Endothelial cell of umbilical vein (primary cell): ENCODE measurements at regions not wholly inside any gene's neighbourhood (a gene's known extent, or its start where the extent isn't known, plus 50 kb on each side); places are given as distances from the start of the nearest gene placed in this dataset.

Source experiments
- BruUV-seq: library from RNA; stranded (reverse); fragments of 400-500 nt; replicated peaks from 2 replicates; lab custom pipeline; 2021; lab: Mats Ljungman, UMichigan
- CTCF ChIA-PET: fragments of 300-600, 350-600 bp; sonication (Branson Sonifier 250); formaldehyde crosslinking; loops from one replicate; lab custom pipeline; 2021; ENCODE audit warnings: antibody characterized with exemption, inconsistent platforms; lab: Charles Lee
- POLR2A ChIA-PET: fragments of 300-600, 350-600 bp; sonication (Branson Sonifier 250); formaldehyde crosslinking; loops from one replicate; lab custom pipeline; 2021; ENCODE audit warnings: antibody characterized with exemption, inconsistent platforms; lab: Charles Lee
- DNase-seq: peaks from one replicate; pipeline ENCODE4 v3.0.0-alpha.2; 2011; ENCODE audit warnings: low read depth, low spot score
- FAIRE-seq: peaks from 2 replicates; lab custom pipeline; 2011; peaks lifted over from hg19 to GRCh38; lab: Jason Lieb, UNC
- H2AFZ ChIP-seq: 2 replicates; pipeline ENCODE4 v1.6.0; 2012; ENCODE audit warnings: low read depth, low read length, control low read depth, inconsistent platforms
- H3K27ac ChIP-seq: 2 replicates; pipeline ENCODE4 v1.5.1; 2011; ENCODE audit warnings: low read depth, mild to moderate bottlenecking, control low read depth, low read length, moderate library complexity; ENCODE audit not compliant: insufficient read depth
- H3K27me3 ChIP-seq, 2 experiments: 2 replicates each; pipeline versions ENCODE4 v1.6.0 to v1.6.1; 2011; ENCODE audit warnings: low read length in 2 of 2, mixed read lengths in 1 of 2; ENCODE audit not compliant: control insufficient read depth in 2 of 2, insufficient read depth in 2 of 2
- H3K36me3 ChIP-seq, 2 experiments: 2 replicates in 1 of 2; 3 replicates in 1 of 2; pipeline ENCODE4 v1.5.1; 2011; ENCODE audit warnings: low read length in 2 of 2, mild to moderate bottlenecking in 1 of 2, moderate library complexity in 1 of 2; ENCODE audit not compliant: control insufficient read depth in 2 of 2, insufficient read depth in 2 of 2; ENCODE audit errors: extremely low read depth in 1 of 2
- H3K4me1 ChIP-seq: 3 replicates; pipeline ENCODE4 v1.5.1; 2011; ENCODE audit warnings: mild to moderate bottlenecking, low read length; ENCODE audit not compliant: control insufficient read depth, insufficient read depth; ENCODE audit errors: extremely low read depth
- H3K4me2 ChIP-seq: 2 replicates; pipeline ENCODE4 v1.6.1; 2011; ENCODE audit warnings: low read length, control low read depth, mixed read lengths; ENCODE audit not compliant: insufficient read depth
- H3K4me3 ChIP-seq, 3 experiments: fragments of 200-600 bp in 1 of 3; sonication (generic), shearing (Covaris generic) in 1 of 3; replicated peaks in 1 of 3; 2 replicates each; pipeline ENCODE4 v1.5.1; 2011 to 2016; ENCODE audit warnings: control low read depth in 3 of 3, low read length in 3 of 3, mild to moderate bottlenecking in 2 of 3, inconsistent platforms in 1 of 3, low read depth in 1 of 3, moderate library complexity in 1 of 3; ENCODE audit not compliant: insufficient read depth in 1 of 3
- H3K79me2 ChIP-seq: 2 replicates; pipeline ENCODE4 v1.6.0; 2012; ENCODE audit warnings: low read length, inconsistent platforms; ENCODE audit not compliant: control insufficient read depth, insufficient read depth
- H3K9ac ChIP-seq: replicated peaks from 2 replicates; pipeline ENCODE3; 2011; ENCODE audit warnings: low read length, control low read depth; ENCODE audit not compliant: insufficient read depth; ENCODE audit errors: extremely low read depth
- H3K9me1 ChIP-seq: replicated peaks from 3 replicates; pipeline ENCODE4 v1.6.0; 2011; ENCODE audit warnings: mild to moderate bottlenecking, low read length; ENCODE audit not compliant: control insufficient read depth, insufficient read depth; ENCODE audit errors: extremely low read depth
- H3K9me3 ChIP-seq: replicated peaks from 2 replicates; pipeline ENCODE4 v1.5.1; 2012; ENCODE audit warnings: low read length, inconsistent platforms; ENCODE audit not compliant: control insufficient read depth, insufficient read depth
- H4K20me1 ChIP-seq: replicated peaks from 2 replicates; pipeline ENCODE3; 2011; ENCODE audit warnings: mild to moderate bottlenecking, low read length; ENCODE audit not compliant: control insufficient read depth, insufficient read depth; ENCODE audit errors: extremely low read depth
- EZH2 ChIP-seq: IDR thresholded peaks from 2 replicates; pipeline ENCODE4 v1.6.1; 2012; ENCODE audit warnings: borderline replicate concordance, low read depth, mild to moderate bottlenecking, moderate library complexity, low read length, inconsistent platforms; ENCODE audit not compliant: severe bottlenecking
- FOS ChIP-seq: IDR thresholded peaks from 2 replicates; pipeline ENCODE4 v1.6.1; 2011; ENCODE audit warnings: mild to moderate bottlenecking, low read length, moderate library complexity, borderline replicate concordance; ENCODE audit not compliant: insufficient read depth
- GATA2 ChIP-seq: IDR thresholded peaks from 2 replicates; pipeline ENCODE4 v1.7.0; 2011; ENCODE audit warnings: low read depth, mild to moderate bottlenecking, moderate library complexity, mixed read lengths, low read length; ENCODE audit not compliant: insufficient read length, insufficient read depth
- JUN ChIP-seq: IDR thresholded peaks from 2 replicates; pipeline ENCODE4 v1.6.1; 2011; ENCODE audit warnings: borderline replicate concordance, low read depth; ENCODE audit not compliant: insufficient read length, insufficient read depth
- MYC ChIP-seq: IDR thresholded peaks from one replicate; pipeline ENCODE4 v1.6.1; 2011; ENCODE audit warnings: mild to moderate bottlenecking, low read depth, low read length
- POLR2A ChIP-seq: IDR thresholded peaks from 2 replicates; pipeline ENCODE4 v1.6.1; 2012; ENCODE audit warnings: low read depth, mild to moderate bottlenecking, control low read depth, low read length
- POLR2AphosphoS5 ChIP-seq: IDR thresholded peaks from 2 replicates; pipeline ENCODE4 v1.6.1; 2012; ENCODE audit warnings: low read depth, mild to moderate bottlenecking, control low read depth, low read length, moderate library complexity; ENCODE audit not compliant: insufficient read depth
- dilution Hi-C: fragments of 300-500 bp; cut with MboI; formaldehyde crosslinking; loops from one replicate; pipeline ENCODE4 v1.15.0; 2019; ENCODE audit warnings: low sequenced_read_pairs; ENCODE audit not compliant: extremely low pct_ligation_motif_present
- intact Hi-C: fragments of 100-400 bp; cut with micrococcal nuclease; formaldehyde crosslinking; loops from one replicate; pipeline ENCODE4 v1.10.0; 2022
- TF ChIP-seq, protein P1 (sequence below): IDR thresholded peaks from 2 replicates; pipeline ENCODE4 v1.6.1; 2011; ENCODE audit not compliant: insufficient read depth, insufficient read length
- TF ChIP-seq, protein P2 (sequence below), 2 donors: IDR thresholded peaks; 1 replicate in 1 of 2; 2 replicates in 1 of 2; pipeline ENCODE4 v1.5.1; 2011; ENCODE audit warnings: low read length in 2 of 2, mild to moderate bottlenecking in 2 of 2, moderate library complexity in 2 of 2, control low read depth in 1 of 2, inconsistent platforms in 1 of 2, low read depth in 1 of 2; ENCODE audit not compliant: insufficient read depth in 1 of 2; ENCODE audit errors: extremely low read depth in 1 of 2

DNA sequence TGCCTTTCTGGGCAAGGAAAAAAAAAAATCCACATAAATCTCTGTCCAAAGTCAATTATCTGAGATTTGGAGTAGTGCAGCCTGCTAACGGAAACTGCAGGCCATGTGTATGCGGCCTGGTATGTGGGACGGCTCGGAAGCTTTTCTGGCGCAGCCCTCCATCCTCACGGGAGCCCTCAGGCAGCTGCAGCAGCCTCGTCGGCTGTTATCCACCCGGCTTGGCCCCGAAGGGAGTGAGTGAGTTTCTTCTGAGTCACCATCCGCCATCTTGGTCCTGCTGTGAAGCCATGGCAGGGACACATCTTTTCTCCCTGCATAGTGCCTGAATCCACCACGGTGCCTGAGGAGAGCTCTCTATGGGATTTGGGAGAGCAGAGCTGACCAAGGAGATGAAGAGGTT, 62.8 kb downstream of the POLR2M start:
- no peak for FAIRE-seq
- intact Hi-C loops, result no loop called here

More for the DNA sequence above, 62.8 kb downstream of the POLR2M start:
- DNase-seq, result peak; percentile 10
- Histone ChIP-seq H3K4me3 (no peak overlapping the region), H3K27ac (no peak overlapping the region), H2AFZ (no peak overlapping the region), H3K9me3 (no peaks in the 10 kb centered on the region), H4K20me1 (no peaks in the 10 kb centered on the region), H3K36me3 (no peaks in the 10 kb centered on the region), H3K9ac (no peak overlapping the region), H3K27me3 (no peaks in the 10 kb centered on the region), H3K9me1 (no peaks in the 10 kb centered on the region), H3K4me2 (no peak overlapping the region), H3K79me2 (no peaks in the 10 kb centered on the region), H3K4me1 (no peaks in the 10 kb centered on the region)
- no TSS peak for BruUV-seq
- dilution Hi-C loops, result no loop called here
- CTCF ChIA-PET, result interaction anchor here (0.6 to 4.0 kb wide), 5 partner anchors 11 to 302 kb away, joined by 3 to 19 read pairs (median 5); no protein-coding TSS in a partner anchor
- TF ChIP-seq, protein P1, sequence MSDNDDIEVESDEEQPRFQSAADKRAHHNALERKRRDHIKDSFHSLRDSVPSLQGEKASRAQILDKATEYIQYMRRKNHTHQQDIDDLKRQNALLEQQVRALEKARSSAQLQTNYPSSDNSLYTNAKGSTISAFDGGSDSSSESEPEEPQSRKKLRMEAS, result no peak
- TF ChIP-seq JUN (no peak), EZH2 (no peak), POLR2A (no peak), MYC (no peak), GATA2 (no peak), FOS (no peak), POLR2AphosphoS5 (no peak)
- TF ChIP-seq, protein P2, sequence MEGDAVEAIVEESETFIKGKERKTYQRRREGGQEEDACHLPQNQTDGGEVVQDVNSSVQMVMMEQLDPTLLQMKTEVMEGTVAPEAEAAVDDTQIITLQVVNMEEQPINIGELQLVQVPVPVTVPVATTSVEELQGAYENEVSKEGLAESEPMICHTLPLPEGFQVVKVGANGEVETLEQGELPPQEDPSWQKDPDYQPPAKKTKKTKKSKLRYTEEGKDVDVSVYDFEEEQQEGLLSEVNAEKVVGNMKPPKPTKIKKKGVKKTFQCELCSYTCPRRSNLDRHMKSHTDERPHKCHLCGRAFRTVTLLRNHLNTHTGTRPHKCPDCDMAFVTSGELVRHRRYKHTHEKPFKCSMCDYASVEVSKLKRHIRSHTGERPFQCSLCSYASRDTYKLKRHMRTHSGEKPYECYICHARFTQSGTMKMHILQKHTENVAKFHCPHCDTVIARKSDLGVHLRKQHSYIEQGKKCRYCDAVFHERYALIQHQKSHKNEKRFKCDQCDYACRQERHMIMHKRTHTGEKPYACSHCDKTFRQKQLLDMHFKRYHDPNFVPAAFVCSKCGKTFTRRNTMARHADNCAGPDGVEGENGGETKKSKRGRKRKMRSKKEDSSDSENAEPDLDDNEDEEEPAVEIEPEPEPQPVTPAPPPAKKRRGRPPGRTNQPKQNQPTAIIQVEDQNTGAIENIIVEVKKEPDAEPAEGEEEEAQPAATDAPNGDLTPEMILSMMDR (IDR thresholded peaks at IDR 0.05; ENCODE audit: extremely low read depth in 1 of 2, insufficient read depth in 1 of 2, low read depth in 1 of 2, low read length in 2 of 2), result no peak
- POLR2A ChIA-PET, result no interaction called here
